GM12864 (cell line): ENCODE measurements at regions not wholly inside any gene's neighbourhood (a gene's known extent, or its start where the extent isn't known, plus 50 kb on each side); places are given as distances from the start of the nearest gene placed in this dataset.

Experiments
- DNase-seq: peaks from one replicate; pipeline ENCODE4 v3.0.0-alpha.2; 2011; ENCODE audit warnings: low read depth
- H3K4me3 ChIP-seq: 2 replicates; pipeline ENCODE4 v1.5.1; 2011; ENCODE audit warnings: mild to moderate bottlenecking, low read depth, low read length, control low read depth
- CTCF ChIP-seq: IDR thresholded peaks from 2 replicates; pipeline ENCODE4 v1.5.1; 2011; ENCODE audit warnings: low read depth, mild to moderate bottlenecking, moderate library complexity, low read length, control low read depth, inconsistent platforms; ENCODE audit errors: missing control alignments

- no peak for DNase-seq
- no peak for TF ChIP-seq CTCF
- no peak overlapping the region for H3K4me3 ChIP-seq
Observed at GRCh38 chr9:104986096-104986495, 58.1 kb upstream of the ABCA1 start.

- H3K4me3 ChIP-seq, result no peak overlapping the region
- no peak for TF ChIP-seq CTCF
- DNase-seq, result no peak
Observed at GRCh38 chr9:104987743-104988142, 59.8 kb upstream of the ABCA1 start.

GRCh38 chr9:104988539-104988938 lies 60.6 kb upstream of the ABCA1 start:
- H3K4me3 ChIP-seq, result no peak overlapping the region
- no peak for DNase-seq
- no peak for TF ChIP-seq CTCF

GRCh38 chr9:104991144-104991953 lies 63.4 kb upstream of the ABCA1 start:
- no peak for TF ChIP-seq CTCF
- H3K4me3 ChIP-seq, result peak overlapping the region; percentile 64
- DNase-seq, result peak; percentile 63

- no peak for DNase-seq
- TF ChIP-seq CTCF, result no peak
- H3K4me3 ChIP-seq, result no peak overlapping the region
Observed at GRCh38 chr9:104992659-104993058, 64.7 kb upstream of the ABCA1 start.

GRCh38 chr9:104993291-104993963 lies 65.5 kb upstream of the ABCA1 start:
- DNase-seq, result no peak
- TF ChIP-seq CTCF, result no peak
- H3K4me3 ChIP-seq, result no peak overlapping the region

- no peak for TF ChIP-seq CTCF
- no peak for DNase-seq
- H3K4me3 ChIP-seq, result no peak overlapping the region
Observed at GRCh38 chr9:104997536-104997935, 69.6 kb upstream of the ABCA1 start.
